Large intestine (tissue), 3 donors: ENCODE measurements at regions not wholly inside any gene's neighbourhood (a gene's known extent, or its start where the extent isn't known, plus 50 kb on each side); places are given as distances from the start of the nearest gene placed in this dataset.
"Not testable (repeated sequence)": the region's sequence is repeated elsewhere in the genome, so short reads cannot be mapped to it uniquely, and the experiment has no call there.

Experiments
- DNase-seq, 2 donors: peaks; one replicate each; pipeline versions ENCODE4 v3.0.0 to v3.0.0-alpha.2; 2013
- H3K27ac ChIP-seq: one replicate; pipeline ENCODE4 v1.5.1; 2013; ENCODE audit warnings: low read length
- H3K27me3 ChIP-seq: 2 replicates; pipeline ENCODE4 v1.6.1; 2013; ENCODE audit warnings: low read length; ENCODE audit not compliant: control insufficient read depth, insufficient read depth
- H3K36me3 ChIP-seq: 2 replicates; pipeline ENCODE4 v1.6.1; 2013; ENCODE audit warnings: low read length; ENCODE audit not compliant: control insufficient read depth, insufficient read depth
- H3K4me1 ChIP-seq: one replicate; pipeline ENCODE4 v1.6.1; 2013; ENCODE audit warnings: low read length; ENCODE audit not compliant: control insufficient read depth, insufficient read depth
- H3K4me3 ChIP-seq: one replicate; pipeline ENCODE4 v1.5.1; 2013; ENCODE audit warnings: low read length
- H3K9me3 ChIP-seq: one replicate; pipeline ENCODE4 v1.6.1; 2013; ENCODE audit warnings: mild to moderate bottlenecking, low read depth, low read length, moderate library complexity; ENCODE audit not compliant: control insufficient read depth
- WGBS: methylation state at CpG from one replicate; pipeline ENCODE4 v1.1.5; 2013; ENCODE audit warnings: low lambda C conversion rate; ENCODE audit not compliant: insufficient coverage; 5-methylcytosine and 5-hydroxymethylcytosine counted together

DNA sequence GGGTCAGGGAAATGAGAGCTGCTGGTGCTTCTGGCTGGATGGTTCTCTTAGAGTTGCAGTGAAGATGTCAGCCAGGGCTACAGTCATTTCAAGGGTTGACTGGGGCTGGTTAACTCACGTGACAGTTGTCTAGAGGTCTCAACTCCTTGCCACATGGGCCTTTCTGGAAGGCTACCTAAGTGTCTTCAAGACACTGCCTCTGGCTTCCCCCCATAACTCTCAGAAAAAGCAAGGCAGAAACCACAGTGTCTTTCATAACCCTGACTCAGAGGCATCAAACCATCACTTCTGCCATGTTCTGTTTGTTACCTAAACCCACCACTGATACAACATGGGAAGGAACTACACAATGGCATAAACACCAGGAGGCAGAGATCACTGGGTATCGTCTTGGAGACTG, 828.9 kb downstream of the EPHA4 start:
- WGBS, result no CpG with 5 or more reads among the region's 2 CpGs

DNA sequence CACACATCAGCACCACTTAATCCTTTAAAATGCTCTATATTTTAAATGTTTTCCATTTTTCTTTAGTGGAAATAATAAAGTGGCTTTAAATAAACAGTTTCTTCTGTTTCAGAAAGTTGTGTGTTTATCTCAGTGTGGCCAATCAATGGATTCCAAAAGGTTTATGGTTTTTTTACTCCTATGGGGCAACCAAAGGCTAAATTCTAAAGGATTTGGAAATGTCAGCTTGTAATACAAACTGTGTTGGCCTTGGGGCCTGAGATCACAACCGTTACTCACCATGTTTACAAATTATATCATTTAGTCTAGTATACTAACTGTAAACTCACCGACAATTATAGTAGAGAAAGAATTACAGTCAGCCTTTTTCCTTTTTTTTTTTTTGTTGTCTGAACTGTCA, 827.2 kb downstream of the EPHA4 start:
- no peaks in the 10 kb centered on the region for H3K9me3 ChIP-seq
- no peak overlapping the region for H3K27ac ChIP-seq
- no peak overlapping the region for H3K4me3 ChIP-seq
- H3K4me1 ChIP-seq, result no peaks in the 10 kb centered on the region
- DNase-seq, result no peak
- no peaks in the 10 kb centered on the region for H3K27me3 ChIP-seq
- 85% methylated on average over 2 of the region's 2 CpGs for WGBS
- no peaks in the 10 kb centered on the region for H3K36me3 ChIP-seq

More for the DNA sequence above, 828.9 kb downstream of the EPHA4 start:
- Histone ChIP-seq H3K9me3 (no peaks in the 10 kb centered on the region), H3K36me3 (no peaks in the 10 kb centered on the region), H3K27me3 (no peaks in the 10 kb centered on the region), H3K27ac (no peak overlapping the region), H3K4me3 (no peak overlapping the region), H3K4me1 (no peaks in the 10 kb centered on the region)
- no peak for DNase-seq

DNA sequence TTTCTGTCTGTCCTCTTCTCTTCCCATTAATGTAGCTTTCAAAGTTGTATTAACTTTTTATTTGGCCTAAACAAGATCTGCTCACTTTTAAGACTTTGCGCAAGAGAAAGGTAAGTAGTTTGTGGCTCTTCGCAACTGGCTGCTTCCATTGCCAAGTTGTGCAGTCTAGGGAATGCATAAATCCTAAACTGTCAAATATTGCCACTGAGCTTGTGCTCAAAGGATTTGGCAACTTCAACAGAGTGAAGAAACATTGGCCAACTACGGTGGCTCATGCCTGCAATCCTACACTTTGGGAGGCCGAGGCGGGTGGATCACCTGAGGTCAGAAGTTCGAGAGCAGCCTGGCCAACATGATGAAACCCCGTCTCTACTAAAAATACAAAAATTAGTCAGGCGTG, 826.4 kb downstream of the EPHA4 start:
- Histone ChIP-seq H3K27ac (no peak overlapping the region), H3K27me3 (no peaks in the 10 kb centered on the region), H3K4me1 (no peaks in the 10 kb centered on the region), H3K4me3 (no peak overlapping the region), H3K36me3 (no peaks in the 10 kb centered on the region), H3K9me3 (no peaks in the 10 kb centered on the region)
- no peak for DNase-seq
- WGBS, result no CpG with 5 or more reads among the region's 8 CpGs

DNA sequence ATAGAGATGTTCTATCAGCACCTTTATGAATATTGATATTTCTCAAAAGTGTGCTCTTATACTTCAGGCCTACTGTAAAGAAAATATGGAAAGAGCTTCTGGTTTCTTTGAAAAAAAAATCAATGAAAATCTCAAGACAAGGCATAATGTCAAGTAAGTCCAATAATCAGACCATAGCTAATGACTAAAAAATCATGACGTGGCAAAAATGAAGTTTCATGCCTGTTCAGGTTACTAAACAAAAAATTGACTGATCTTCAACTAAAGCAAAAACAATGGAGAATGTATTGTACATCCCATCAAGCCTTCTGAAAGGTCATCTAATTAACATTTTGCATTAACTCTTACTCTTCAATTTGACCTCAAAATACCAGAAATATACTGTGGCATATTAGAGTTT, 824.4 kb downstream of the EPHA4 start:
- 100% methylated on average over 1 of the region's 1 CpG for WGBS
- H3K4me3 ChIP-seq, result no peak overlapping the region
- no peaks in the 10 kb centered on the region for H3K9me3 ChIP-seq
- no peak overlapping the region for H3K27ac ChIP-seq
- no peak for DNase-seq
- no peaks in the 10 kb centered on the region for H3K27me3 ChIP-seq
- no peaks in the 10 kb centered on the region for H3K4me1 ChIP-seq
- H3K36me3 ChIP-seq, result no peaks in the 10 kb centered on the region

DNA sequence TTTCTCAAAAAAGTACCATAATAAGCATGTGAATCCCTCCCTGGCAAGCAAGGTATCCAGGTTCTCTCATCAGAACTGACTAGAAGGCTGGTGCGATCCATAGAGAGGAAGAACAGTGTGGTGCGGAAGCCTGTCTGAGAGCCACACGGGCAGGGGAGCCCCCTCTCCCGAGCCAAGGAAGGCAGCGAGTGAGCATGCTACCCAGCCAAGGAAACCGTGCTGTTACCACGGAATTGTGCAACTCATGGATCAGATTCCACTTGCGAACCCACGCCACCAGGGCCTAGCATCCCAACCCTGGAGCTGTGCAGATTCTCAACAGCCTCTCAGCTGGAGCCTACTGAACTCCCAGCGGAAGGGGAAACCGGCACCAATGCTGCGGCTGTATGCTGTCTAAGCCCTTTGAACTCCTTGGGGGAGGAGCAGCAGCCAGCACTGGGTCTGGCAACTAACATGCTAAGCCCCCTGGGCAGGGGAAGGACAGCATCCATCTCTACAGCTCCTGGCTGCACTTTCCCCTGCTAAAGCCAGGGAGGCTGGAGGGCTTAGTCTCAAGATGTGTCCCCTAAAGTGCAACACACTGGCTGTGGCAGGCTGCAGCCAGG, 823.1 kb downstream of the EPHA4 start:
- H3K4me1 ChIP-seq, result no peaks in the 10 kb centered on the region
- no peak overlapping the region for H3K4me3 ChIP-seq
- H3K27ac ChIP-seq, result no peak overlapping the region
- no peaks in the 10 kb centered on the region for H3K36me3 ChIP-seq
- no peaks in the 10 kb centered on the region for H3K27me3 ChIP-seq
- H3K9me3 ChIP-seq, result no peaks in the 10 kb centered on the region
- no peak for DNase-seq
- no CpG with 5 or more reads among the region's 12 CpGs for WGBS

DNA sequence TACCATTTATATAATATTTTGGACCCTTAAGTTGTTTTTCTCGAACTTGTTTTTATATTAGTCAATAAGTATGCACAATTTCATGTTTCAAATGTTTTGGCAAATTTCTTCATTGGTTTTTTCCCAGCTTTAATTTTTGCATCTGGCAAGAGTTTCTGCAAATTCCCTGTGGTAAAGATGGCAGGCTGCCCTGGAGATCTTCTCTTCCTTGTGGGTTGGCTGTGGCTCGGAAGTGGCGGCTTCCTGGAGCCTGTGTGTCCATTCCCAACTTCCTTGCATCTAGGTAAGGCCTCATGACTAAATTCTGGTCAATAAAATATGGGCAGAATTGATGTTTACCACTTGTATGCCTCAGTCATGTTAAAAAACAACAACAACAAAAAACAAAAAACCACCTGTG, 818.6 kb downstream of the EPHA4 start:
- no CpG with 5 or more reads among the region's 3 CpGs for WGBS
- Histone ChIP-seq H3K27me3 (no peaks in the 10 kb centered on the region), H3K27ac (no peak overlapping the region), H3K4me3 (no peak overlapping the region), H3K4me1 (no peaks in the 10 kb centered on the region), H3K9me3 (no peaks in the 10 kb centered on the region), H3K36me3 (no peaks in the 10 kb centered on the region)
- no peak for DNase-seq

DNA sequence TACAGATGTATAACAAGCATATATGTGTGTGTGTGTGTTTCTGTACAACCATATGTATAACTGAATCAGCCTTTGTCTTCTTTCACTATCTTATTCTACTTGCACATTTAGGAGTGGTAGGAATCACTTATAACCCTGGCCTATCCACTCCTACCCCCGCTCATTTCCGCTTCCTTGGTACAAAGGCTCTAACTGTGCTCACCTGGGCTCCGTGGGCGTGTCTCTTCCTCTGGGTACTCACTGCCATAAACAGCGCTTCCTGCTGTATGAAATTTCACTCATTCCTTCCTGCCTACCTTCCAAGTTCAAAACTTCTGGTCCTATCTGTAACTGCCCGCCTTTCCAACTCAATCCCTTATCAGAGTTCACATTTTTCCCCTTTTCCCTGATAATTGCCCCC, 815.5 kb downstream of the EPHA4 start:
- Histone ChIP-seq H3K4me3 (no peak overlapping the region), H3K36me3 (no peaks in the 10 kb centered on the region), H3K4me1 (no peaks in the 10 kb centered on the region), H3K27me3 (no peaks in the 10 kb centered on the region), H3K9me3 (no peaks in the 10 kb centered on the region), H3K27ac (no peak overlapping the region)
- 81% methylated on average over 6 of the region's 6 CpGs for WGBS
- no peak for DNase-seq

DNA sequence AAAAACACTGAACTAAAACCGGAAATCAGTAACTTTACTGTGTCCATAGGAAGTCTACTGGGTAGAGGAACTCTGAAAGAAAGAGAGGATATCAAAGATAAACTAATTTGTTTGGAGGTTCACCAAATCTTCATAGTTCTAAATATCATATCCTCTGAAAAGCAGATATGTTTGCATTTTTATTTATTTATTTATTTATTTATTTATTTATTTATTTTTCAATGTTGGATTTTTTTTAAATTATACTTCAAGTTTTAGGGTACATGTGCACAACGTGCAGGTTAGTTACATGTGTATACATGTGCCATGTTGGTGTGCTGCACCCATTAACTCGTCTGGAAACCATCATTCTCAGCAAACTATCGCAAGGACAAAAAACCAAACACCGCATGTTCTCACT, 813.7 kb downstream of the EPHA4 start:
- H3K27me3 ChIP-seq, DNase-seq, H3K4me3 ChIP-seq, H3K36me3 ChIP-seq, H3K27ac ChIP-seq, H3K4me1 ChIP-seq, H3K9me3 ChIP-seq: not testable (repeated sequence)
- no CpG with 5 or more reads among the region's 5 CpGs for WGBS

DNA sequence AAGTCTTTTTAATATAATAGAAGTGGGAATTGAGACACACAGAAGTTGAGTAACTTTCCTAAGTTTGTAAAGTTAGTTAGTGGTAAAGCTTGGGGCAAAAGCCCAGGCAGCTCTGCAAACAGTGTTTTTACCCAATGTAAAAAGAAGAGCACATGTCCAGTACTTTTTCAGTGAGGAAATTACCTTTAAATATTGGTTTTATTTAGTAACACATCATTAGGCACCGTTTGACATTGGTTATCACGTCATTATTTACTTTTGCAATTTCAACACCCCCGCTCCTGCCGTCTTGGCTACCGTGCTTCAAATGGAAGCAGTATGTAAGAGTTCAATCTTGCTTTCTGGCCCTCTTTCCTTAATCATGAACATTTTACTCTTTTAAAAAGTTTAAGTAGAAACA, 807.9 kb downstream of the EPHA4 start:
- no peaks in the 10 kb centered on the region for H3K36me3 ChIP-seq
- no peak overlapping the region for H3K4me3 ChIP-seq
- no peaks in the 10 kb centered on the region for H3K9me3 ChIP-seq
- H3K27ac ChIP-seq, result no peak overlapping the region
- WGBS, result 68% methylated on average over 5 of the region's 5 CpGs
- H3K4me1 ChIP-seq, result no peaks in the 10 kb centered on the region
- DNase-seq, result no peak
- no peaks in the 10 kb centered on the region for H3K27me3 ChIP-seq

DNA sequence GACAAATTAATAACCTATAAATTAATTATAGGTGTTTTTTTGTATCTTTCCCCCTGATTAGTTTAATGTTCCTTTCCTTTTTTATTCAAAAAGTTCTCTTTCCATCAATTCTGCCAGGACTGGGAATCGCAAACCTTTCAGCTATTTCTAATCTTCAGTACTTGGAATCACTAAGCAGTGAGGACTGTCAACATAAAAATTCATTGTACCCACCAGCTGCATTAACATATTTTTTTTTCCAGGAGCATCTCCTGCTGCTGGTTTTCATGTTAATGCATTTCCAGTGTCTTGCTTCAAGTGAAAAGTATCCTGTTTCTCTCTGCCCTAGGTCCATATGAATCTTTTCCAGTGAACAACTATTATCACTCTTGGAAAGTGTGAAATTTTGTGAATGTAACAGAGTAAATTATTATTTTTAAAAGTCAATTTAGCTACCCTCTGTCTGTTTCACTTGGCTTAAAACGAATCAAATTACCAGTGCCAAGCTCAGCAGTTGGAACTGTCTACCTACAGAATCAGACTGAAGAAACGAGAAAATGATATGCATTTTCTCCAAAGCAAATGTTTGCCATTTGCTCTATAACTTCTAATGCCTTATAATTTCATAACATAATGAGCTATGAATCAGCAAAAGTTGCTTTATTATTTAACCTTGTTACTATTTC, 804.4 kb downstream of the EPHA4 start:
- WGBS, result 40% methylated on average over 2 of the region's 3 CpGs
- Histone ChIP-seq H3K27ac (no peak overlapping the region), H3K4me3 (no peak overlapping the region), H3K36me3 (no peaks in the 10 kb centered on the region), H3K4me1 (no peaks in the 10 kb centered on the region), H3K9me3 (no peaks in the 10 kb centered on the region), H3K27me3 (no peaks in the 10 kb centered on the region)
- no peak for DNase-seq

DNA sequence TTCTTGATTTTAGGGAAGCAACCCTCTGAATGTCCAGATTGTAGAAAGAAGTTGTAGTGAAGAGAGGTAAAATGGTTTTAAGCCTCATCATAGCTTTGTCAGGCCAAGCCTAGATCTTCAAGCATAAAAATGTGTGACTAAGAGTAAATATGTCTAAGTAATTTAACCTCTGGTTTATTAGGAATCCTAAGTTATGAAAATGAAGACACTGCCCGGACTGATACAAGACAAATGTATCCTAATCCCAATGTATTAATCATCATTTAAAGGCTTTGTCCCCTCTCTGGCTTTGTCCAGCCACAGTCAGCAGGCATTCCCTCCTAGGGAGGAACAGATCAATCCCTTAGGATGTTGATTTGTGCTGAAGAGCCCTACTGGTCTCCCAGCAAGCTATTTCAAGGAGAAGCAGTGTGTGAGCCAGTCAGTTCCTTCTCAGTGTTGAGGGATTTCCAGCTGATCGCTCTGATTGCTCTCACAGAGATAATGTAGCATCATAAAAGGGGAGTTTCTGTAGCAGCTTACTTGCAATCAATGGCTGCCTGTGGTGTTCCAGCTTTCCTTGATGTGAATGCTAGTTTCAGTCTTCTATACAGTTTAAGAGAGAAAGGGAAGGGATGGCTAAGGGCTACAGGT, 796.1 kb downstream of the EPHA4 start:
- 80% methylated on average over 1 of the region's 2 CpGs for WGBS
- Histone ChIP-seq H3K4me1 (no peaks in the 10 kb centered on the region), H3K27me3 (no peaks in the 10 kb centered on the region), H3K4me3 (no peak overlapping the region), H3K9me3 (no peaks in the 10 kb centered on the region), H3K27ac (no peak overlapping the region), H3K36me3 (no peaks in the 10 kb centered on the region)
- DNase-seq, result no peak
